ENCODE measurements at regions not wholly inside any gene's neighbourhood (a gene's known extent, or its start where the extent isn't known, plus 50 kb on each side); places are given as distances from the start of the nearest gene placed in this dataset.

- no peak for DNase-seq (ENCODE audit: low read depth in 3 of 3, low spot score in 2 of 3)
Observed at GRCh38 chr14:53493860-53494259, 340.7 kb upstream of the DDHD1 start.

- no peak for DNase-seq (ENCODE audit: low read depth in 3 of 3, low spot score in 2 of 3)
Observed at GRCh38 chr14:53493320-53493719, 340.2 kb upstream of the DDHD1 start.

- no peak for DNase-seq (ENCODE audit: low read depth in 3 of 3, low spot score in 2 of 3)
Observed at GRCh38 chr14:53491884-53492277, 338.8 kb upstream of the DDHD1 start.

GRCh38 chr14:53491256-53491883, 338.2 kb upstream of the DDHD1 start:
- DNase-seq (ENCODE audit: low read depth in 3 of 3, low spot score in 2 of 3): no peak

DNA sequence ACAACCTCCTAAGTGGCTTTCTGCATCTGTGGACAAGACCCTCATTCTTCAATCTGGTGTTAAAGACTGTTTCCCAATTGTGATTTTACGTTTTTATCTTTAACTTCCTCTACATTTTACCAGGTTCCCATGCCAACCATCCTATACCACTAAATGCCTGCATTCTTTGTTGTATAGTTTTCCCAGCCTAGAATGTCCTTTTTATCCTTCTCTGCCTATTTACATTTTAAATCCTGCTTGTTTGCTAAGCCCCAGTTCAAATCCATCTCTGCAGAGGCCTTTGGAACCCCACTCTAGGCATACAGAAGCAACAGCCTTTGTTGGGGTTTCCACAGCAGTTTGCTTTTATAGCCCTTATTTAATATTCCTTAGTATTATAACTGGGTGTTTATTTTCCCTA, 325.1 kb upstream of the DDHD1 start:
- DNase-seq (ENCODE audit: low read depth in 3 of 3, low spot score in 2 of 3): no peak

- DNase-seq (ENCODE audit: low read depth in 3 of 3, low spot score in 2 of 3): no peak
Observed at GRCh38 chr14:53473480-53473879, 320.4 kb upstream of the DDHD1 start.

DNA sequence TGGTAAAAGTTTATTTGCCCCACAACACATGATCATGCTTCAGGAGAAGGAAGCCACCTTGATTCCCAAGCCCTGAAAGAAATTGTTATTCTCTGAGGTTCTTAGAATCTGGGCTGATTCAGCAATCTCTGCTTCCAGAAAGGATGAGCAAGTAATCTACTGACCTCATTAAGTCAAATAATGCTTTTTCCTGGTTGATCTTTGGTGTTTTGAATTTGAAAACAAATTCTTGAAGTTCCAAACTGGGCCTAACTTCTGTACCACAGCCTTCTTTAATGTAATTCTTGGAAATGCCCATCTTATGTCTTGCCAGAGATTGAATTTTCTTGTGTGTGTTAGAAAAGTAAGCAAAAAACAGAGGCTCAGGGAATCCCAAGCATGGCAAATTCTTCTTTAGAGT, 319.2 kb upstream of the DDHD1 start:
- DNase-seq (ENCODE audit: low read depth in 3 of 3, low spot score in 2 of 3): no peak

GRCh38 chr14:53470351-53471043, 317.4 kb upstream of the DDHD1 start:
- no peak for DNase-seq (ENCODE audit: low read depth in 3 of 3, low spot score in 2 of 3)

DNA sequence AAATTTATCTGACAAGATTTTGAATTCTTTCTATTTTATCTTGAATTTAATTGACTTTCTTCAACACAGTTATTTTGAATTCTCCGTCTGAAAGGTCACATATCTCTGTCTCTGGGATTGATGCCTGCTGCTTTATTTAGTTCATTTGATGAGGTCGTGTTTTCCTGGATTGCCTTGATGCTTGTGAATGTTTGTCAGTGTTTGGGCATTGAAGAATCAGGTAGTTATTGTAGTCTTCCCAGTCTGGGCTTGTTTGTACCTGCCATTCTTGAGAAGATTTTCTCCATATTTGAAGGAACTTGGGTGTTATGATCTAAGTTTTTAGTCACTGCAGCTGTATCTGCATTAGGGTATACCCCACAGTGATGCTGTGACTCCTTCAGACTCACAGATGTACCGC, 315.8 kb upstream of the DDHD1 start:
- no peak for DNase-seq (ENCODE audit: low read depth in 3 of 3, low spot score in 2 of 3)

- DNase-seq (ENCODE audit: low read depth in 3 of 3, low spot score in 2 of 3): no peak
Observed at GRCh38 chr14:53464376-53464775, 311.3 kb upstream of the DDHD1 start.

DNA sequence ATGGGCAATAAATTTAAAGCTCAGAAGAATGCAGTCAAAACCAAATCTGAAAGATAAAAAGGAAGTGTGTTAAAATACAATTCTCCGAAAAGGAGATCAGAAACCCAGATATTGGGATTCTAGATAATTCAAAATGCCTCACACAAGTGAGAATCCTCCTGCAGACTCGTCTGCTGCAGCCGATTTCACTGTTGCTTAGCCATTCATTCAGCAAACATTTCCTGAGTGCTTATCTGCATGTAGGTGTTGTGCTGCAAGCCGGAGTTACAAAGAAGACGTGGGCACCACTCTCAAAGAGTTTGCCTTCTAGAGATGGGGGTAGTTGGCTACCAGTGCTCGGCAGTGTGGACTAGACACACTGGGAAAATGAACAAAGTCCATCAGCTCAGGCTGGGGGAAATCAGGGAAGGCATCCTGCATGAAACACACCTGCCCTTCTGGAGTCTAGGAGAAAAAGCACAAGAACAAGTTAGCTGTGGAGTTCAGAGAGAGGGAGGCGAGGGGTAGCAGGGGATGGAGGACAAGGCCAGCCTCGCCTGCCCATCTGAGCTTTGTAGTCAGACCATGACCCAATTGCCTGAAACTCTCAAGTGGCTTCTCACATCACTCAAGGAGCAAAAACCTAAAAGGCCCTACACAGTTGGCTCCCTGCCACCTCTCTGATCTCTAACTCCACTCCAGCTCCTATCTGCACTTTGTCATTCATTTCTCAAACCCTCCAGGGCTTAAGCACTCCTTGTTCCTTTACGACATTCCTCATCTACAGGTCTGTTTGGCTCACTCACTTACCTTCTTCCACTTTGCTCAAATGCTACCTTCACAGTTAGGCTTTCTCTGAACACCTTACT, 310.0 kb upstream of the DDHD1 start:
- no peak for DNase-seq (ENCODE audit: low read depth in 3 of 3, low spot score in 2 of 3)

DNA sequence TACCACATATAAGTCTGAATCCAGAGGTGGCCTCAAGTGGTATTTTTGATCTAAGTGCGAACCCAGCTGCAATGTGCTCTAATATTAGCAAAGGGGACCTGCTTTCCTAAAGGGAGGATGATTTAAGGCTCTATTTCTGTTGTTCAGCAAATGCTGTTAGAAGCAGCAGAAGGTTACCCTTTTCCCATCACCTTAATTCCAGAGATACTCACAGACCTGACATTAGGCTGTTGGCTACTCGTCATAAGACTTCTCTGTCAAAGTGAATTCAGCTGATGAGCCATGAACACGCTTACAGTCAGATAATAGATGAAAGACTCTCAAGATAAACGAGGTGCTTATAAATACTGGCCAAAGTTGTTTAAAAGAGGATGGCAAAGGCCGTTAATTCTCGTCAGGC, 308.7 kb upstream of the DDHD1 start:
- DNase-seq (ENCODE audit: low read depth in 3 of 3, low spot score in 2 of 3): no peak

DNA sequence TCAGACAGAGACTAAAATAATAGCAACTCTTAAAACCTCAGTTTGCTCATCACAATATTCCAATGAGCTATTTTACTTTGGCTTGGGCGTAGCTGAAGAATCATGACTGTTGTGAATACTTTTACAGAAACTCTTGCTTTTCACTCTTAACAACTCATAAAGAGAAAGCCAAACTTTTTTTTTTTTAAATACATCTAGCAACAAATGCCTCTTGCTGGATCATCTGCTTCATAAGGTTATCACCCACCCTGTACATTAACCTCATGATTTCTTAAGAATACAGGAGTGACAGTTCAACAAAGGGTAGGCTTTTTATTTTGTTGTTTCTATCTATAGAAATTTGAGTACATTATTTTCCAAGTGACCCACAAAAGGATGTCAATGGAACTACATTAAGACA, 307.4 kb upstream of the DDHD1 start:
- no peak for DNase-seq (ENCODE audit: low read depth in 3 of 3, low spot score in 2 of 3)

DNA sequence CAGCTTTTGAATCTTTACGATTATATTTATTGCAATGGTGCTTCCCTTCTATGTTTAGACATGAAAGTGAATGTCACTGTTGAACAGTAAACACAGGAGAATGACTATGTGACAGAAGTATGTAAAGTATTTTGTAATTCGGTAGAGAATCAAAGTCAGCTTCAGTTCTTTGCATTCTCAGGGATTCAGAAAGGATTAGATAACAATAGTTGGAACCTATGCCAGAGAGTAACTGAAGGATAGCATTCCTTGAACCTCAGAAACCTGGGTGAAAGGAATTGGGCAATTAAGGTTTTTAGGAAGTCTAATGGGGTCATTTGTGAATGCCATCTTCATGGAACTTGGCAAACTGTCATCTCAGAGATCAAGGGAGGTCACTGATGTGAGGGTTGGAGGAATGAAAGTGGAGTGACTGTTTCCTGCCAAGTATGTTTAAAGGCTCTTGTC, 305.3 kb upstream of the DDHD1 start:
- DNase-seq (ENCODE audit: low read depth in 3 of 3, low spot score in 2 of 3): no peak

GRCh38 chr14:53456931-53457330, 303.8 kb upstream of the DDHD1 start:
- DNase-seq (ENCODE audit: low read depth in 3 of 3, low spot score in 2 of 3): no peak

- no peak for DNase-seq (ENCODE audit: low read depth in 3 of 3, low spot score in 2 of 3)
Observed at GRCh38 chr14:53452005-53452673, 299.0 kb upstream of the DDHD1 start.

- no peak for DNase-seq (ENCODE audit: low read depth in 3 of 3, low spot score in 2 of 3)
Observed at GRCh38 chr14:53450871-53451270, 297.7 kb upstream of the DDHD1 start.

GRCh38 chr14:53448682-53449081, 295.6 kb upstream of the DDHD1 start:
- no peak for DNase-seq (ENCODE audit: low read depth in 3 of 3, low spot score in 2 of 3)

- no peak for DNase-seq (ENCODE audit: low read depth in 3 of 3, low spot score in 2 of 3)
Observed at GRCh38 chr14:53444677-53445312, 291.7 kb upstream of the DDHD1 start.

GRCh38 chr14:53441789-53442188, 288.7 kb upstream of the DDHD1 start:
- DNase-seq (ENCODE audit: low read depth in 3 of 3, low spot score in 2 of 3): no peak

- DNase-seq (ENCODE audit: low read depth in 3 of 3, low spot score in 2 of 3): no peak
Observed at GRCh38 chr14:53437858-53438257, 284.7 kb upstream of the DDHD1 start.
